Gastroesophageal sphincter (tissue), 4 donors: ENCODE measurements at regions not wholly inside any gene's neighbourhood (a gene's known extent, or its start where the extent isn't known, plus 50 kb on each side); places are given as distances from the start of the nearest gene placed in this dataset.
"Not testable (repeated sequence)": the region's sequence is repeated elsewhere in the genome, so short reads cannot be mapped to it uniquely, and the experiment has no call there.

Experiments used
- ATAC-seq: fragments of 150-250 bp; one replicate; pipeline ENCODE4 v1.9.1; 2016; ENCODE audit warnings: mild to moderate bottlenecking, moderate library complexity
- H3K27ac ChIP-seq, 4 donors: fragments of 200-600 bp; sonication (generic) in 3 of 4; 1 replicate in 3 of 4; 2 replicates in 1 of 4; pipeline ENCODE4 v1.5.1; 2016 to 2019
- H3K27me3 ChIP-seq: fragments of 200-600 bp; sonication (generic); one replicate; pipeline ENCODE4 v1.5.1; 2019
- H3K36me3 ChIP-seq, 2 donors: fragments of 200-600 bp; sonication (generic); one replicate each; pipeline ENCODE4 v1.5.1; 2019; ENCODE audit warnings: control low read depth in 1 of 2
- H3K4me1 ChIP-seq, 3 donors: fragments of 200-600 bp; sonication (generic); 1 replicate in 2 of 3; 2 replicates in 1 of 3; pipeline ENCODE4 v1.5.1; 2016 to 2019; ENCODE audit warnings: control low read depth in 2 of 3
- H3K4me3 ChIP-seq, 2 donors: fragments of 200-600 bp; sonication (generic); one replicate each; pipeline ENCODE4 v1.5.1; 2019; ENCODE audit warnings: mild to moderate bottlenecking in 1 of 2, moderate library complexity in 1 of 2
- H3K9me3 ChIP-seq, 3 donors: fragments of 200-600 bp; sonication (generic); one replicate each; pipeline ENCODE4 v1.5.1; 2017 to 2019; ENCODE audit warnings: control low read depth in 2 of 3
- CTCF ChIP-seq, 4 experiments: fragments of 200-600 bp in 2 of 4; fragments of 450-650 bp in 2 of 4; sonication (generic) in 1 of 4; IDR thresholded peaks; one replicate each; pipeline ENCODE4 v1.5.1; 2017 to 2019; ENCODE audit warnings: antibody characterized with exemption in 4 of 4, mild to moderate bottlenecking in 2 of 4, moderate library complexity in 2 of 4
- EP300 ChIP-seq: sonication (generic); formaldehyde crosslinking; IDR thresholded peaks from one replicate; pipeline ENCODE4 v1.6.1; 2017; ENCODE audit warnings: antibody characterized with exemption, mild to moderate bottlenecking
- POLR2A ChIP-seq, 2 donors: fragments of 450-650 bp; IDR thresholded peaks; one replicate each; pipeline ENCODE4 v1.6.1; 2017; ENCODE audit warnings: antibody characterized with exemption in 2 of 2, mild to moderate bottlenecking in 2 of 2, moderate library complexity in 1 of 2
- POLR2AphosphoS5 ChIP-seq: sonication (generic); formaldehyde crosslinking; IDR thresholded peaks from one replicate; pipeline ENCODE4 v1.6.1; 2017; ENCODE audit warnings: antibody characterized with exemption
- WGBS, 2 donors: methylation state at CpG; one replicate each; pipeline ENCODE4 v1.1.5; 2018; ENCODE audit warnings: low coverage in 1 of 2; 5-methylcytosine and 5-hydroxymethylcytosine counted together

- 67 to 70% methylated on average over 2 to 6 of the region's 6 CpGs for WGBS, 2 donors
- peaks cover 0 to 19% (median 0%) of the 10 kb centered on the region in 3 donors for H3K4me1 ChIP-seq
- H3K9me3 ChIP-seq = peaks cover 0 to 16% (median 0%) of the 10 kb centered on the region in 3 donors
- peak; percentile 61 for ATAC-seq
- TF ChIP-seq POLR2AphosphoS5 = no peak
- no peak for TF ChIP-seq POLR2A (IDR thresholded peaks at IDR 0.05)
- TF ChIP-seq CTCF (IDR thresholded peaks at IDR 0.05) = no peak
- no peak for TF ChIP-seq EP300
- H3K27me3 ChIP-seq = no peaks in the 10 kb centered on the region
- H3K36me3 ChIP-seq = no peaks in the 10 kb centered on the region
- no peak overlapping the region for H3K27ac ChIP-seq
- H3K4me3 ChIP-seq = no peak overlapping the region
These were observed 199.1 kb downstream of the FAM43A start for GRCh38 chr3:194884649-194885315.

DNA sequence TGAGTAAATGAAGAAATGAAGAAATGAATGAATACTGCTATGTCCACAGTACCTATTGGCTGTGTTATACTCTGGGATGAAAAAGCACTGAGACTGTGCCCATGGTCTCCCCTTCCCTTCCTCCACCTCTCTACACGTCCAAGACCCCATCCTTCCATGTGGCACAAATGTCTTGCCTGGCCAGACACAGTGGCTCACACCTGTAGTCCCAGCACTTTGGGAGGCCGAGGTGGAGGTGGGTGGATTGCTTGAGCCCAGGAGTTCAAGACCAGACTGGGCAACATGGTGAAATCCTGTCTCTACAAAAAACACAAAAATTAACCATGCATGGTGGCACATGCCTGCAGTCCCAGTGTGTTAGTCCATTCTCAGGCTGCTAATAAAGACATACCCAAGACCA lies 200.1 kb downstream of the FAM43A start:
- no peaks in the 10 kb centered on the region for H3K36me3 ChIP-seq
- H3K4me1 ChIP-seq = peaks cover 0 to 9% (median 0%) of the 10 kb centered on the region in 3 donors
- H3K4me3 ChIP-seq = no peak overlapping the region
- no peaks in the 10 kb centered on the region for H3K27me3 ChIP-seq
- peaks cover 0 to 16% (median 0%) of the 10 kb centered on the region in 3 donors for H3K9me3 ChIP-seq
- ATAC-seq = no peak
- TF ChIP-seq POLR2AphosphoS5 = no peak
- TF ChIP-seq POLR2A (IDR thresholded peaks at IDR 0.05) = no peak
- no peak for TF ChIP-seq CTCF (IDR thresholded peaks at IDR 0.05)
- TF ChIP-seq EP300 = no peak
- WGBS, 2 donors = 69 to 100% methylated on average over 1 to 2 of the region's 2 CpGs
- no peak overlapping the region for H3K27ac ChIP-seq

DNA sequence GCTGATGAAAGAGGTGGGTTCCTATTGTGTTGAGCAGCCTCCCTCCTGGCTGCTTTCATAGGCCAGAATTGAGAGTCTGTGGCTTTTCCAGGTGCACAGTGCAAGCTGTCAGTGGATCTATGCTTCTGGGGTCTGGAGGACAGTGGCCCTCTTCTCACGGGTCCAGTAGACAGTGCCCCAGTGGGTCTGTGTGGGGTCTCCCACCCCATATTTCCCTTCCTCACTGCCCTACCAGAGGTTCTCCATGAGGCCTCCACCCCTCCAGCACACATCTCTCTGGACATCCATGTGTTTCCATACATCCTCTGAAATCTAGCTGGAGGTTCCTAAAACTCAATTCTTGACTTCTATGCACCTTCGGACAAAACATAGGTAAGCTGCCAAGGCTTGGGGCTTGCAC lies 201.2 kb downstream of the FAM43A start:
- Histone ChIP-seq H3K4me3 (no peak overlapping the region), H3K27ac (no peak overlapping the region), H3K4me1 (no peaks in the 10 kb centered on the region), H3K9me3 (peaks cover 0 to 16% (median 0%) of the 10 kb centered on the region in 3 donors), H3K27me3 (no peaks in the 10 kb centered on the region), H3K36me3 (no peaks in the 10 kb centered on the region)
- TF ChIP-seq POLR2A (IDR thresholded peaks at IDR 0.05) (no peak), POLR2AphosphoS5 (no peak), CTCF (IDR thresholded peaks at IDR 0.05) (no peak), EP300 (no peak)
- ATAC-seq = no peak
- 100% methylated on average over 2 of the region's 2 CpGs; no CpG with 5 or more reads in 1 of the 2 donors for WGBS, 2 donors

- not testable (repeated sequence) for H3K4me3 ChIP-seq, ATAC-seq, H3K36me3 ChIP-seq, H3K27me3 ChIP-seq, H3K27ac ChIP-seq, H3K4me1 ChIP-seq
- WGBS, 2 donors = 57% methylated on average over 2 of the region's 3 CpGs; no CpG with 5 or more reads in 1 of the 2 donors
- H3K9me3 ChIP-seq = peaks cover 0 to 16% (median 0%) of the 10 kb centered on the region in 3 donors
These were observed 202.4 kb downstream of the FAM43A start for GRCh38 chr3:194888062-194888461.

DNA sequence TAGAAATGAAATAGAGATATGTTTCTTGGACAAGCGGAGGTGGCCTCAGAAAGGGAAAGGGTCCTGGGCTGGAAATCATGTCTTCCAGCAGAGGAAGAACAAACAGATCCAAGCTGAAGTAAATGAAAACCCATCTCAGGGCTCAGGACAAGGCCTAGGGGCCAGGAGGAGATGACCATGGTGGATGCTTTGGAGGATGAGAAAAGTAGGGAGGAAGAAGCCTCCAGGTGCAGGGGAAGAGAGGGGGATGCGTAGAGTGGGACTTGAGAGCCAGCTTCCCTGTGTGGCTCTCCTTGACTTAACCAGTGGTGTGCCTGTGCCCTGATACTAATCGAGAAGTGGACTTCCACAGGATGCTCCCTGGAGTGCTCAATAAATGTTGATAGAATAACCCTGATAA lies 203.2 kb downstream of the FAM43A start:
- no peak for ATAC-seq
- H3K27ac ChIP-seq = no peak overlapping the region
- H3K4me1 ChIP-seq = no peaks in the 10 kb centered on the region
- H3K27me3 ChIP-seq = no peaks in the 10 kb centered on the region
- TF ChIP-seq POLR2AphosphoS5 (no peak), CTCF (IDR thresholded peaks at IDR 0.05) (no peak), EP300 (no peak), POLR2A (IDR thresholded peaks at IDR 0.05) (no peak)
- no peak overlapping the region for H3K4me3 ChIP-seq
- H3K9me3 ChIP-seq = peaks cover 0 to 10% (median 0%) of the 10 kb centered on the region in 3 donors
- WGBS, 2 donors = 89 to 92% methylated on average over 2 to 3 of the region's 3 CpGs
- no peaks in the 10 kb centered on the region for H3K36me3 ChIP-seq
